ENCODE measurements at regions not wholly inside any gene's neighbourhood (a gene's known extent, or its start where the extent isn't known, plus 50 kb on each side); places are given as distances from the start of the nearest gene placed in this dataset.

- peak; percentile 69 for DNase-seq (ENCODE audit: extremely low spot score, unreplicated experiment)
- Mint-ChIP-seq H3K27ac (ENCODE audit: unreplicated experiment) (no peak overlapping the region), H3K36me3 (ENCODE audit: unreplicated experiment) (no peaks in the 10 kb centered on the region), H3K9me3 (ENCODE audit: unreplicated experiment) (no peaks in the 10 kb centered on the region), H3K4me3 (ENCODE audit: unreplicated experiment) (no peak overlapping the region), H3K4me1 (ENCODE audit: unreplicated experiment) (no peaks in the 10 kb centered on the region), H3K27me3 (ENCODE audit: unreplicated experiment) (peaks cover 16% of the 10 kb centered on the region)
- TF ChIP-seq CTCF (IDR thresholded peaks at IDR 0.05): no peak
Measured at GRCh38 chr22:22111267-22111751, 128.7 kb upstream of the TOP3B start.

DNA sequence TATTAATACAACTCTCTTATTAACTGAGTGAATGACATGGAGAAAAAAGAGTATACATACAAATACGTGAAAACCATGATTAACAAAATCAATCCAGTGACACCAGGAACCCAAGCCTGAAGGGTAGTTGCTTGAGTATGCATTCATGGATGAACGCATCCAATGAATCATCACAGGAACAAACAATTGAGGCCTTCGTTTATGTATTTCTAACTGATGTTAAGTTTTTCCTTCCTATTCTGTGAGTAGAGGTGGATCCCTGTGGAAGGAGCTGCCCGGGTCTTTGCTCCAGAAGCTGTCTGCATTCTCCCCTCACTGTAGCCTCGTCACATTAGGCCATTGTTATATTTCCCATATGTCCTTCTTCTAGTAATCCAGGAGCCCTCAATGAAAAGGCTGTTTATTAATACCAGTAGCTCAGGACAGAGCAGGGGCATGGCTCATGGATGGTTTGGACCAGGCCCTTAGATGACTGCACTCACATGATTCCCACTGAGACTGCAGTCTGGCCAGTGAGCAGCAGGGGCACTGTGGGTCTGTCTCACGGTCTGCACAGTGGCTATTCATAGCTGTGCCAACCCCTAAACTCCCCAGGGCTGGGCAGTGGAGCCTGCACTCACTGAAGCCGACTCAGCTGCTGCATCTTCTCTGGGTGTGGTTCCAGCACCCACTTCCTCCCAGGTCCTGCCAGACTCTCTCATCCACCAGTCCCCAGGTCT, 128.1 kb upstream of the TOP3B start:
- TF ChIP-seq CTCF (IDR thresholded peaks at IDR 0.05): peak; percentile 52
- Mint-ChIP-seq H3K4me3 (ENCODE audit: unreplicated experiment) (no peak overlapping the region), H3K9me3 (ENCODE audit: unreplicated experiment) (no peaks in the 10 kb centered on the region), H3K27me3 (ENCODE audit: unreplicated experiment) (peaks cover 16% of the 10 kb centered on the region), H3K36me3 (ENCODE audit: unreplicated experiment) (no peaks in the 10 kb centered on the region), H3K27ac (ENCODE audit: unreplicated experiment) (no peak overlapping the region), H3K4me1 (ENCODE audit: unreplicated experiment) (no peaks in the 10 kb centered on the region)
- peak; percentile 84 for DNase-seq (ENCODE audit: extremely low spot score, unreplicated experiment)

DNA sequence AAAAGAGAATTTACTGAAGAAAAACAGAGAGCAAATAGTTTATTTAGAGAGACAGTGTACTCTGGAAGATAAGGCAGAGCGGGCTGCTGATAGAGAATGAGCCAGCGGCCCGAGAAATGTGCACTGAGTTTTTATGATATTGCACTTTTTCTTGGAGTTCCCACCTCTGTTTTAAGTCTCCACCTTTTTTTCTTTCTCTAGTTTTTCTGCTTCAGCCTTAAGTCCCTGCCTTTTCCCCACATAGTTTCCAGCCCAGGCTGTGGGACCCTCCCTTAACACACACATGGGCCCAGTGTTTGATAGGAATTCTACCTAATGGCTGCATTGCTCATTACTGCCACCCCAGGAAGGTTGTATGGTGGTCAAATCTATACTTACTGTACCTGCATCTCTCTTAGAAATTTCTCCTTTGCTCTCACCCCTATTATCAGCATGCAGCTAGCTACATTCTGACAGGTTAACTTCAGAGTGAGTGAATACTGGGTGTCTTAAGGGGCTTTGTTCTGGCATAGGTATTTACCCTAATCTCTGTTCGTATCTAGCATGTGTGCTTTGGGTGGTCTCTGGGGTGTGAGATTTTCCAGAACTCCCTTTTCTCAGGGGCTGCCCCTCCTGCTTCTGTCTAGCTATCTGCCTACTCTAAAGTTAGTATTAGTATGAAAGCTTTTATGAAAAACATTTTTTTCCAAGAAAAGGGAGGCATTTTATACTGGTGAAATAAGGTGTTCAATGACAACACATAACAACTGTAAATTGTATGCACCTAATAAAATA, 127.3 kb upstream of the TOP3B start:
- Mint-ChIP-seq H3K27me3 (ENCODE audit: unreplicated experiment) (peaks cover 21% of the 10 kb centered on the region), H3K9me3 (ENCODE audit: unreplicated experiment) (no peaks in the 10 kb centered on the region), H3K27ac (ENCODE audit: unreplicated experiment) (no peak overlapping the region), H3K4me3 (ENCODE audit: unreplicated experiment) (no peak overlapping the region), H3K4me1 (ENCODE audit: unreplicated experiment) (no peaks in the 10 kb centered on the region), H3K36me3 (ENCODE audit: unreplicated experiment) (no peaks in the 10 kb centered on the region)
- no peak for TF ChIP-seq CTCF (IDR thresholded peaks at IDR 0.05)
- DNase-seq (ENCODE audit: extremely low spot score, unreplicated experiment): no peak

DNA sequence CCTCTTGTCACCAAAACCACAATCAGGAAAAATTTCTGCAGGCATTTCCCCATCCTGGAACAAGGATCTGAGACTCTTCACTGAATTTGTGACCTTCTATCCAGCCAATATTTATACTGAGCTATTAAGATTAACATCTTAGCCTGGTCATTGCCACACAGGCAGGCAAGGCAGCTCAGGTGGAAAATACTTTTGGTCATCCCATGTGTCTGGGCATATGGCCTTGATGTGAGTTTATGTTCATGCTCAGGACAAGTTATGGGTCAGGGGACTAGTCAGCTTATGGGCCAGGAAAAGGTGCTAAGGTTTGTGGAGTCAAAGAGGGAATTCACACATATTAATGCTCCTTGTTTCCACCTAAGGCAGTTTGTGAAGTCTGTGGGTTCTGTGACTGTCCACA, 124.3 kb upstream of the TOP3B start:
- Mint-ChIP-seq H3K4me1 (ENCODE audit: unreplicated experiment) (no peaks in the 10 kb centered on the region), H3K9me3 (ENCODE audit: unreplicated experiment) (no peaks in the 10 kb centered on the region), H3K27ac (ENCODE audit: unreplicated experiment) (no peak overlapping the region), H3K27me3 (ENCODE audit: unreplicated experiment) (peaks cover 29% of the 10 kb centered on the region), H3K4me3 (ENCODE audit: unreplicated experiment) (no peak overlapping the region), H3K36me3 (ENCODE audit: unreplicated experiment) (no peaks in the 10 kb centered on the region)
- no peak for DNase-seq (ENCODE audit: extremely low spot score, unreplicated experiment)
- TF ChIP-seq CTCF (IDR thresholded peaks at IDR 0.05): no peak

DNA sequence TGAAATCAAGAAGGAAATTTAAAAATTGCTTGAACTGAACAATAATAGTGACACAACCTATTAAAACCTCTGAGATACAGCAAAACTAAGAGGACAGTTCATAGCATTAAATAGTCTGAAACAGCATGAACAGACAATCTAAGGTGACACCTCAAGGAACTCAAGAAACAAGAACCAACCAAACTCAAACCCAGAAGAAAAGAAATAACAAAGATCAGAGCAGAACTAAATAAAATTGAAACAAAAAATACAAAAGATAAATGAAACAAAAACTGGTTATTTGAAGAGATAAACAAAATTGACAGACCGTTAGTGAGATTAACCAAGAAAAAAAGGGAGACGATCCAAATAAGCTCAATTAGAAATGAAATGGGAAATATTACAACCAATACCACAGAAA, 122.8 kb upstream of the TOP3B start:
- Mint-ChIP-seq H3K36me3 (ENCODE audit: unreplicated experiment) (no peaks in the 10 kb centered on the region), H3K4me1 (ENCODE audit: unreplicated experiment) (no peaks in the 10 kb centered on the region), H3K4me3 (ENCODE audit: unreplicated experiment) (no peak overlapping the region), H3K9me3 (ENCODE audit: unreplicated experiment) (no peaks in the 10 kb centered on the region), H3K27me3 (ENCODE audit: unreplicated experiment) (peaks cover 30% of the 10 kb centered on the region), H3K27ac (ENCODE audit: unreplicated experiment) (no peak overlapping the region)
- TF ChIP-seq CTCF (IDR thresholded peaks at IDR 0.05): no peak
- no peak for DNase-seq (ENCODE audit: extremely low spot score, unreplicated experiment)

Measured in osteocyte (in vitro differentiated cells).